HEK293 (cell line): ENCODE measurements at regions not wholly inside any gene's neighbourhood (a gene's known extent, or its start where the extent isn't known, plus 50 kb on each side); places are given as distances from the start of the nearest gene placed in this dataset.

ENCODE experiments used
- ATF2 ChIP-seq: fragments of 450-650 bp; formaldehyde crosslinking; IDR thresholded peaks from 2 replicates; pipeline ENCODE4 v1.5.1; 2016; ENCODE audit warnings: missing biosample characterization, missing genetic modification characterization, low read depth
- BCL6B ChIP-seq: fragments of 450-650 bp; formaldehyde crosslinking; IDR thresholded peaks from 2 replicates; pipeline ENCODE4 v1.5.1; 2017; ENCODE audit warnings: missing biosample characterization, missing genetic modification characterization
- CTCF ChIP-seq: fragments of 450-650 bp; formaldehyde crosslinking; IDR thresholded peaks from 2 replicates; pipeline ENCODE4 v1.5.1; 2016; ENCODE audit warnings: missing biosample characterization, missing genetic modification characterization
- REST ChIP-seq: fragments of 450-650 bp; formaldehyde crosslinking; IDR thresholded peaks from 2 replicates; pipeline ENCODE4 v1.5.1; 2016; ENCODE audit warnings: missing biosample characterization, missing genetic modification characterization
- ZBTB11 ChIP-seq: fragments of 450-650 bp; formaldehyde crosslinking; conservative IDR thresholded peaks from 2 replicates; pipeline ENCODE4 v1.5.1; 2016; ENCODE audit warnings: low read depth, missing biosample characterization, missing genetic modification characterization
- ZBTB20 ChIP-seq: fragments of 450-650 bp; formaldehyde crosslinking; IDR thresholded peaks from 2 replicates; pipeline ENCODE4 v1.5.1; 2016; ENCODE audit warnings: missing biosample characterization, missing genetic modification characterization
- ZNF138 ChIP-seq: fragments of 450-650 bp; formaldehyde crosslinking; IDR thresholded peaks from 2 replicates; pipeline ENCODE4 v1.5.1; 2016; ENCODE audit warnings: missing biosample characterization, missing genetic modification characterization, borderline replicate concordance
- ZNF146 ChIP-seq: fragments of 450-650 bp; formaldehyde crosslinking; IDR thresholded peaks from 2 replicates; pipeline ENCODE4 v1.5.1; 2016; ENCODE audit warnings: missing biosample characterization, missing genetic modification characterization
- ZNF24 ChIP-seq: fragments of 450-650 bp; formaldehyde crosslinking; IDR thresholded peaks from 2 replicates; pipeline ENCODE4 v1.5.1; 2016; ENCODE audit warnings: missing biosample characterization, missing genetic modification characterization
- ZNF398 ChIP-seq: fragments of 450-650 bp; formaldehyde crosslinking; IDR thresholded peaks from 2 replicates; pipeline ENCODE4 v1.5.1; 2017; ENCODE audit warnings: missing biosample characterization, missing genetic modification characterization
- ZNF423 ChIP-seq: fragments of 450-650 bp; formaldehyde crosslinking; IDR thresholded peaks from 2 replicates; pipeline ENCODE4 v1.5.1; 2016; ENCODE audit warnings: missing biosample characterization, missing genetic modification characterization
- ZNF792 ChIP-seq: fragments of 450-650 bp; formaldehyde crosslinking; IDR thresholded peaks from 2 replicates; pipeline ENCODE4 v1.5.1; 2016; ENCODE audit warnings: missing biosample characterization, missing genetic modification characterization

- TF ChIP-seq ZBTB20 (tag by site-specific recombination) (no peak), CTCF (tag by site-specific recombination) (no peak), REST (tag by site-specific recombination) (no peak), ATF2 (no peak), ZNF423 (no peak), ZNF138 (no peak), ZNF792 (no peak), ZBTB11 (tag by site-specific recombination) (no peak), ZNF24 (tag by site-specific recombination) (no peak), ZNF146 (no peak), BCL6B (tag by site-specific recombination) (no peak), ZNF398 (no peak)
Measured at GRCh38 chr14:87045956-87046355, 947.0 kb downstream of the GALC start.
